Activated T-helper 1 cell treated with anti-CD3 and anti-CD28 coated beads, Interleukin-2, amount 50 U/mL, for 16 hours (primary cell): ENCODE measurements at regions not wholly inside any gene's neighbourhood (a gene's known extent, or its start where the extent isn't known, plus 50 kb on each side); places are given as distances from the start of the nearest gene placed in this dataset.

Experiments
- DNase-seq, 2 donors: peaks; one replicate each; pipeline ENCODE4 v3.0.0-alpha.2; 2020; ENCODE audit warnings: low read depth in 1 of 2, low spot score in 1 of 2

DNA sequence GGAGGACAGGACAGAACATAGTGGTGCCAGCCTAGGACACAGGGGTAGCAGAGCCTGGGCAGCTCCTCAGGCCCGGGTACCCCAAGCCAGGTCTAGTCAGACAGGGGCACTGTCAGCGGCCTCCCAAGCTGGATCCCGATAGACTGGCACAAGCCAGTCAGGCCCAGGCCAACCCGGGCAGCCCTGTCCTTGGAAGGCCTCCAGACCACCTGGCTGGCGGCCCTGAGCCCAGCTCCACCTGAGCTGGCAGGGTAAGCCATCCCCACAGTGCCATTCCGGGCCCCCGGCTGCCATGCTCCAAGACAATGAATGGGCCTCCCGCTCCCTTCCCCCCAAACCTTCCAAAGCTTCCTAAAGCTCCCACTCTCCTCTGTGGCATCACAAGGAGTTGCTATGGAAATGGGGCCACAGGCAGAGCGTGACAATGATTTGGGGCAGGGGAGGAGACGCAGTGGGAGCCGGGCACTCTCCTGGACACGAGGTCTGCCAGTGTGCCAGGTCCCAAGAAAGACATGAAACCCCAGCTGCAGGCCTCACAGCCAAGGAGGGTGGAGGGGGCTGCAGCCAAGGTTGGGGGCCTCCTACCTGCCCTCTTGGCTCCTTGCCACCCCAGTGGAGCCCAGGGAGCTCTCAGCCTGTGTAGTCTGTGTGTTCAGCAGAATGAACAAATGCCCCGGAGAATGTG, 165.6 kb upstream of the LINGO1 start:
- DNase-seq, result no peak

DNA sequence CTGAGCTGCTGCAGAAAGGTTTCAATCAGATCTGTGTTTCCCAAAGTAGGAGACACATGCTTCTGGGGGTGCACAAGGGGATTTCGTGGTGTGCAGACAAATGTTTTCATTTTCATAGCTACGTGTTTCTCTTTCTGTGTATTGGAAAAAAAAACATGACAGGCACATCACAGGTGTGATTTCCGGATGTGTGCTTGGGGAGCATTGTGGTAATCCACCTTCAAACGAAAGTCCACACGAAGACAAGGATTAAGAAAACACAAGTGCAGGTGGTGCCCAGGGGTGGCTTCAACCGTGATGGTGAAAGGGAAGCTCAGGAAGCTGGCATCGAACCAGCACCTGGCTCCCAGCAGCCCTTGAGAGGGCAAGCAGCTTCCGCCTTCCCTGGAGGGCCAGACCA, 164.6 kb upstream of the LINGO1 start:
- no peak for DNase-seq

DNA sequence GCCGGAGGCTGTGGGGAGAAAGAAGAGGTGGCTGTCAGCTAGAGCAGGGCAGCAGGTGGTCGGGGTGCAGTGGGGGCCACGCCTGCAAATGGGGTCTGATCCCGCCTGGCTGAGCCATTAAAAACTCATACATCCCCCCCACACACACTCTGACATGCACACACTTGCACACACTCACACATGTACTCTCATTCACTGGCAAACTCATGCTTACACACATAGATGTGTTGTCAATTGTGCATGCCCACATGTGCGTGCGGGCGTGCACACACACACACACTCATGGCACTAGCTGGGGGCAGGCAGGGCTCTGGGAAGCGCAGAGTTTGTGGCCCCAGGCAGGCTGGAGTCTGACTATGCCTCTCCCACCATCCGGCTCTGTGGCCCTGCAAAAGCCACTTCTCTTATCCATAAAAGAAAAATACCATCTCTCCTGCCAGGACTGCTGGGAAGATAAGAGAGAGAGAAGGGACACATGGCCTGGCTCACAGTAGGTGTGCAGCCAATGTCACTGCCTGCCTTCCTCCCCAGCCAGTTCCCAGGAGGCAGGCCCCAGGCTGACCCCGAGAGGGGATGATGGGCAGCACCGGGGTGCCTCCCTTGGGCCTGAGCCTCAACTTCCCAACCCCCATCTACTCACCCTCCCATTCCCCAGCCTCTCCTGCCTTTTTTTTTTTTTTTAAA, 163.5 kb upstream of the LINGO1 start:
- DNase-seq, result no peak

DNA sequence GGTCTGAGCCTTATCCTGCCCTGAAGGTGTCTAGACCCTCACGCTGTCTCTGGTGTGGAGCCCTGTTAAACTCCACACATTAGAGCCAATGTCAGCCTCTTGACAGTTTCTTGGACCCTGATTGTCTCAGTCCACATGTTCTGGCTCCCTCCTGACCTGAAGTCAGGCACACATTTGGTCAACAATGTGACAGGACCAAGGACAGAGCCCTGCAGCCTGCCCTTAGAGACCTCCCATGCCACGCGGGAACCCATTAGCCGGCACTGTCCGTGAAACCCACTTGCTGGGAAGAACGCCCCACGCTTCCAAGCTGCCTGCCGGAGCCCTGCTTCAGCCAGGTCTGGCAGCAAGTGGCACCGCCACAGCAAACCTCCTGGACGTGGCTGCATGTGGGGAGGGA, 162.7 kb upstream of the LINGO1 start:
- no peak for DNase-seq

DNA sequence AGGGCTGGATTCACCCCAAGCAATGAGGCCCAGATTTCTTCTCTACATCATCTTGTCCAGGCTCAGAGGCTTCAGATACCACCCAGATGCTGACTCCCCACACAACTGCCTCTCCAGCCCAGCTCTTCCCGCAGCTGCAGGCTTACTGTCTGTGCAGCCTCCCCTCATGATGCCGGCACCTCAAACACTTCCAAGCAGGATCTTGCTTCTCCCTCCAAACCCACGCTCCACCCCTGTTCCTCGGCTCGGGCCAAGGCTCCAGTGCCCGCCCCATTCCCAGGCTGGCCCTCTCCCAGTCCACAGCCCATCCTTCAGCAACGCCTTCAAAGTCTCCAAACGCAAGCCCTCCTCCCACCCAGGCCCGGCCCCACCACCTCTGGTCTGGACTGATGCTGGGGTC, 159.2 kb upstream of the LINGO1 start:
- DNase-seq, result no peak

DNA sequence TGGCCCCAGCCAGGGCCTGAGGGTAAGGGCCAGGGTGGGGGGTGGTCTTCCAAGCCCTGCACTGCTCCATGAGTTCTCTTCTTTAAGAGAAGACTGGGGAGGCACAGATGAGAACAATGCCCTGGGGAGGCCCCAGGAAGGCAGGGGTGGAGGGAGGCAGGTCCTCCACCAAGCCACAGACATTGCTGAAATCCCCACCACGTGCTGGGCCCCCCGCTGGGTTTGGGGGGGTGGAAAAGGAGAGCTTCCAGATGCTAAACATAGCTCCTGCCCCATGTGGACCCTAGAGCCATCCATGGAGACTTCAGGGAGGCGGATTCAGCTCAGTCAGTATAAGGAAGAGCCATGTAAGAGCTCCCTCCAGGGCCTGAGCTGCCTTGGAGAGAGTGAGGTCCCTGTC, 157.8 kb upstream of the LINGO1 start:
- DNase-seq, result no peak

DNA sequence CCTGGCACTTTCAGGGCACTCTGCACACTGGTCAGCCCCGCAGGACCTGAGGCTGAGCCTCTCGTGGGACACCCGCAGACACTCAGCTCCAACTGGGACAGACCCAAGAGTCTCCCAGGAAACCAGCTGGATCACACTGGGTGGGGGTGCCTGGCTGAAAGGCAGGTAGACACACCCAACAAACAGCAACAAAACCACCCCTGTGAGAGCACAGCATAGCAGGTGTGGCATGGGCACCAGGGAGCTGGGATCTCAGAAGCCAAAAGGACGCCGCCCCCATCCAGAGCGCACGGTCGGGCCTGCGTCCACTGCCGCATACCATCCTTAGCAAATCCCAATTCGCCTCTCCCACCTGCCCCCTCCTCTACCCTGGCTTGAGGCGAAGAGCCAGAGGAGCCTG, 154.2 kb upstream of the LINGO1 start:
- no peak for DNase-seq

DNA sequence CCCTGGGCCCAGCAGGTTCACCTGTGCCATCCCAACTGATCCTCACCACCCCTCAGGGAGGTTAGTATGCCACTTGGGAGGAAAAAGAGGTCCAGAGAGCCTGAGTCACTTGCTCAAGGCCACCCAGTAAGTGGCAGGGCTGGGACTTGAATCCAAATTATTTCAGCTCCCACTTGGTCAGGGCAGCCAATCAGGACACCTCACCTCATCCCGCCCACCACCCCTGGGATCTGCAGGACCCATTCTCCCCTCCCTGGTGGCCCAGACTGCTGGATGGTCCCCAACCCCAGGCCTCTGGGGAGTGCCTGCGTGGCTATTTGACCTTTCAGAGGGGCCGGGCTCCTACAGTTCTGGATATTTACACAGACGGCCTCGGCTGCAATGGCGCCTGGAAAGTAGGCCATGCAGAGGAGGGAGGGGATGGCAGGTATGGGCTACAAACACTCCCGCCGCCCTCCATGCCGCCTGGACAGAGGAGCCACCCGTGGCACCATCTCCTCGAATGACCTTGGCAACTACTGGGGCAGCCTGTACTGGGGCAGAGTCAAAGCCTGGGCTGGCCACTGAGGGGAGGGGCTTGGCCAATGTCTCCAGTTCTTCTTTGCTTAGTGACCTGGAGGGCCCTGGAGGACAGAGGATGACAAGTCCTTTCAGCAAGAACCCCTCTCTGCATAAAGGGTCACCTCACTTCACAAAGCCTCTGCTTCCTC, 153.6 kb upstream of the LINGO1 start:
- DNase-seq, result no peak

DNA sequence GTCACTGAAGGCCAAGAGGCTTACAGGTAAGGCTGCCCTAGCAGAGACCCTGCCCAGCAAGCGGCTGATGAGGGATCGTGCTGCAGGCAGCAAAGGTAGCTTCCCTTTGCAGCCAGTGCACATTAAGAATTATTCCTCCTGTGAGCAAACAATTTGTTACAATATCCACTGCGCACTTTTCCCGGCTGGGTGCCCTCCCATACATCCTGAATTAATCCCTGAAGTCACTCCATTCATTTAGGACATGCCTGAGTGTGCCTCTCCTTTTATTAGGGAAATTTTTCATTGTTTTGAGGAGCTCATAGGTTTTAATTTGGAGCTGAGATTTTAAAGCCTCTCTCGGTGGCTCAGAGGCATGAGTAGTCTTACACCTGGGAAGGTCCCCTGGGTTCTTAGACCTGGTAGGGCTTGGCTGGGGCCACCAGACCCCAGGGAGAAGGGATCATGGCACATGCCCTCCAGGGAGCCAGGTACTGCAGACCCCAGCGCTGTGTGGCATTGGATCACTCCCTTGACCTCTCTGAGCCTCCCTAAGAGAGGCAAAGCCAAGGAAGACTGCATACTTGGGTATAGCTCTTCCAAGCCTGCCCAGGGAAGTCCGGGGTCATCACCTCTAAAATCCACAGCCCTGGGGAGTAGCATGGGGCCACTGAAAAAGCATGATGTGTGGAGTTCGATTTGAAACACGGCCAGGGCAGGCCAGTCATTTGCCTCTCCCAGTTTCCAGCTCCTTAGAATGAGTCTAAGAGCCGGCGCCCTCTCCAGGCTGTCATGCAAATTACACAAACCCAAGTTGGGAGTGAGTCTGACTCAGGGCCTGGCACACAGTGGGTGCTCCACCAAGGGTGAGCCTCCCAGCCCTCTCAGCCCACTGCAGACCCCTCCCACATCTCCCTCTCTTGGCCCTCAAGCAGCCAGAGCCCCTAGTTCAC, 151.9 kb upstream of the LINGO1 start:
- DNase-seq, result no peak

DNA sequence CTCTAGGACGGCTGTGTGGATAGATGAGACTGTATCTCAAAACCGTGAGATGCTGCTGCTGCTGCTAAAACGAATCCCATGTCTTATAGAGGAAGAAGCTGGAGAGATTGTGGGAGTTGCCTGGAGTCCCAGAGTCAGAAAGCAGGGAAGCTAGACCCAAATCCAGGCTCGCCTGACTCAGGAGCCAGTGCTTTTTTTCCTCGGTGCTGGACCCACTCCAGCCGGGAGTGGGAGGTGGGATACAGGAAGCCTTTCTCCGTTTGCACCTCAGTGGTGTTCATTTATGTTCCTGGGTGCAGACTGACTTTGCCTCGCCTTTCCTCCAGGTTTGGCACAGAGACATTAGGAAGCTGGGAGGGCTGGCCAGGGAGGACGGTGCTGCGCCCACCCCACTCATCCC, 150.9 kb upstream of the LINGO1 start:
- no peak for DNase-seq

DNA sequence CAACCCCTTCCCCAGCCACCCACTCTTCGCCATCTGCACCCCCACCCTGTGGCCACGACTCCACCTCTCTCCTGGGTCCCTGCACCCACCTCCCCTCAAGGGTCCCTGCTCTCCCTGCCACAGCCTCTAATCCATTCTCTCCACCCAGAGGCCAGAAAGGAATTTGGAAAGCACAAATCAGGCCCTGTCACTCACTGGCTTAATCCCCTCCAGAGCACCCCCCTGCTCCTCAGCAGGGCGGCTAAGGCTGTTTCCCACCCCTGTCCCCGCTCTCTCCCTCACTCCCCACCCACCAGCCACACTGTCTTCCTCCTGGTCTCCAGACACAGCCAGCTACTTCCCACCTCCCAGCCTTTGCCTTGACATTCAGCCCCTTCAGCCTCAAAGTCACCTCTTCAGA, 150.0 kb upstream of the LINGO1 start:
- DNase-seq, result no peak

DNA sequence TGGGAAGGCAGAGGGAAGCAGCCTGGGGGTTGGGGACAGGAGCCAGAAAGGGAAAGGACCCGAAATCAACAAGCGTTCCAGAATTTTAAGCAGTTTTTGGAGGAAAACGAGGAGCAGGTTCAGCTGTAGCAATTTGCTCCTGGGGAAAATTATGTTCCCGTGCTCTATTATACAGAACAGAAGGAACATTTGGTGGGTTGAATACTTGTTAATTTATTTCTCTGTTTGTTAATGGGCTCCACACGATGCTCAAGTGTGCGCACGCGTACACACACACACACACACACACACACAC, 149.2 kb upstream of the LINGO1 start:
- no peak for DNase-seq

DNA sequence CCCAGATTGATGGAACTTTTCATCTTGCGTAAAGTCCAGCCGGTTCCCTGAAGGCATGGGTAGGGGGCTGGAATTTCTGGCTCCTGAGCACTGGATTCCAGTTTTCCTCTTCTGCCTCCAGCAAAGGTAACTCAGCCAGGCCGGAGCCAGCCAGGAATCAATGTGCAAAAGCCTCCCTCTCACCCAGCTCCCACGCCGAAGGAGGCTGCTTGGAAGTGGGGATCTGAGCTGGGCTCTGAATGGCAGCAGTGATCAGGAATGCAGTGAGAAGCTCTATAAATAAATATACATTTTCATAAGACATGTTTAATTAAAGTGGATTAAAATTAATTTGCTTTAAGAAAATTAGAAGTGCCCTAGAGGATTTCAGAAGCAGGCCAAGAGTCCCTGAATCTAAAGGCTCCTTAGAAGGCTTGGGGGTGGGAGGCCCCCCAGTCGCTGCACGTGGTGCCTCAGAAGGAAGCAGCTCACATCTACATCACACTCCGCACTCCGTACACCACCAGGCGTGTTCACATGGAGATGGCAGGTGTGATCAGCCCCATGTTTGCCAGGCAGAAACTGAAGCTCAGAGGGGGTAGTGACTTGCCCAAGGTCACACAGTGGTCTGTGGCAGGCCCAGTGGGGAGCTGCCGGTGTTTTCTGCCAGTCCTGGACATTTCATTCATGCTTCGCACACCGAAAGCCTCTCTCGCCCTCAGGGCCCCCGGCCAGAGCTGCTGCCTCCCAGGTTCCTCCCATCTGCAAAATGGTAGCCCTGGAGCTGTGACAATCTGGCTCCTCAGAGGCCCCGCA, 148.6 kb upstream of the LINGO1 start:
- no peak for DNase-seq

DNA sequence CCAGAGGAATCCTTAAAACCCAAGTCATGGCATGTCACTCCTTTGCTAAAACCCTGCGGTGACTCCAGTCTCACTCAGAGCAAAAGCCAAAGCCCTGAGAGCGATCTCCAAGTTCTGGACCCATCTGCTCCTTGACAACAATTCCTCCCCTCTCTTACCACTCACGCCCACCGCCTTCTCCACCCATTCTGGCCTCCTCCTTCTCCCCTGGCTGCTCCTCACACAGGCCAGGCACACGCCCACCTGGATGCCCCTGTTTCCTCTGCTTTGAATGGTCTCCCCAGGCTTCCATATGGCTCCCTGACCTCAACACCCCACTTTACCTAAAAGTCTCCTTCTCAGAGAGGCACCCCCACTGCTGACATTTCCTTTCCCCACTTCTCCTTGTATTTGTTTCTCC, 146.1 kb upstream of the LINGO1 start:
- DNase-seq, result no peak

DNA sequence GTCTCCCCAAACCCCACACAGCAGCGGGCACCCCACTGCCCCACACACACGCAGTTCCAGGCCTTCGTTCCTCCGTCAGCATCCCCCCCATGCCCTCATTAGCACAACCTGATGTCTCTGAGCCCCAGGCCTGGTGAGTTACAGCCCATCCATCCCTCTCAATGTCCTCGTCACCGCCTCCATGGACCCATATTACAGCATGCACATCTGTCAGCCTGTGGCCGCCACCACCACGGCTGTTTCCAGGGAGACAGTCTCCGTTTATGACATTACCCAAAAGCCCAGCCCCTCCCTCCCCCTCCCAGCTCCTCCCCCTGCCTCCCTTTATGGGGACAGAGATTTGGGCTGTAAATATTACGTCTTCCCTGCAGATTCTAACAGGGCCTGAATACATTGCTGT, 143.1 kb upstream of the LINGO1 start:
- no peak for DNase-seq

DNA sequence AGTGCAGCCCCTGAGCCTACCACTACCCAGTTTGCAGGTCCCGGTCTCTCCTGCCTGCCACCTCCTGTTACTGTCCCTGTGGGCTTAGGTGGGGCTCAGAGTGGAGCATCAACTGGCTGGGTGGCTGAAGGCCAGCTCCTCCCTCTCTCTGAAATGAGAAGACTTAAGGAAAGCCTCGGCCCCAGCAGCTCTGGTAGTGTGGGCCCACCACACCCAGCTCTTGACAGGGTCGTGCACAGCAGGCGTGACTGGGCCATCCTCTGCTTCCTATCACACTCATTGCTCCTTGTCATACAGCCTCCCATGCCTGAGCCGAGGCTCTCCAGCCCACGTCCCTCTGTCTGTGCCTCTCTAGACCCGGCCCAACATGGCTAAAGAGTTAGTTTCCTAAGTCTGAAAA, 142.7 kb upstream of the LINGO1 start:
- DNase-seq, result no peak

DNA sequence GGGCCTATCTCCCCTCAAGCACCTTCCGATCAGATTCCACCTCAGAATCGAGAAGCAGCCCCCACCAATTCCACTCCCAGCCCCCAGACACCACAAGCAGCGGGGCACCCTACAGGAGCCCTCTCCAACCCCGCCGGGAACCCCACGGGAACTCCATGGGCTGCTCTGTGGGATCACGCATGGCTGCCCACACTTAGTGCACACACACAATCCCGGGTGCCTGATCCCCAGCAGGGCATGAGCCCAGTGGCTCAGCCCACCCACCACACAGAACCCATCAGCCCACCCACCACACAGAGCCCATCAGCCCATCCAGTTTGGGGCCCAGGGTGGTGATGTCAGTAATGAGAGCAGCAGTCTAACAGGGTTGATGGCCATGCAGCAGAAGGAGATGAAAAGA, 141.6 kb upstream of the LINGO1 start:
- DNase-seq, result no peak

DNA sequence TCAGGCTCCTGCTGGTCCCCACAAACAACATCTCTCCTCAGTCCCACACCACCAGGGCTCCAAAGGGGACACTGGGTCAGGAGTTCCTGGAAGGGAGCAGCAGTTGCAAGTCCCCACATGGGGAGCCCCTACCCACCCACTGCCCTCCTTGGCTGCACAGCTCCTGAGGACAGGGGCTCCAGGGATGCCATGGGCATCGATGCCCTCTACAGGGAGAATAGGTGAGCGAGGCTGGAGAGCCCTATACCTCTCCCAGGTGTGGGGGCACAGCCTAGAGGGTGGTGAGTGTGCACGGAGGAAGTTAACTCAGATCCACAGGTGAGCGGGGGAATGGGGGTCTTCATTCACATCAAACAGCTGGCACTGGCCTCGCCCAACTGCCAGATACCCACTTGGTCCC, 141.2 kb upstream of the LINGO1 start:
- no peak for DNase-seq

DNA sequence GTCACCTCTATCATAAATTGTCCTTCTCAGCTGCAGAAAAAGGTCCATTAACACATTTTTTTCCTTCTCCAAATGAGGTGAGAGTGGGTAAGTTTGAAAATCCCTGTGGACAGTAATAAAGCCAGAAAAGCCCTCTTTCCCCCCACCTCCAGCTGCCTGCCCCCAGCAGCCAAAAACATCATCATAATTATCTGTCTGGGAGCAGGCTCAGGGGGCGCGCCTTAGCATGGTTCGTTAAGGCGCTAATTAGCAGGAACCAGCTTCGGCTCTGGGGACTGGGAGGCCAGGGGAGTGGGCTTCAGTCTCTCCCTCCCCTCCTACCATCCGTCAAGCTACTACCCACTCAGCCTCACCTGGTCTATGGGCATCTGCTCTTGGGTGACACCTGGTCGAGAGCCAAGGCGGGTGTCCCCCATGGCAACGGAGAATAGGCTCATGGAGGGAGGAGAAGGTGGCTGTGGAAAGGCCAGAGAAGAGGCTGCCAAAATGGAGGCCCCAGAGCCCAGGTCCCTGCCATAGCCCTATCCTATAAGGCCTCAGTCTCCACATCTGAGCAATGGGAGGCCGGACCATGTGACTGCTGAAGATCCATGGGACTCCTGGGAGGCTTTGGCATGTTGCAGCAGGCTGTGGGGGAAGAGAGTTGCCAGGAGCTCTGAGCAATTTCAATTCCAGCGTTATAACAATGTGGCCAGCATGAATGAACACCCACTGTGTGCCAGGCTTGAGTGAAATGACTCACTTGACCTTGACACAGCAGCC, 140.1 kb upstream of the LINGO1 start:
- DNase-seq, result no peak

DNA sequence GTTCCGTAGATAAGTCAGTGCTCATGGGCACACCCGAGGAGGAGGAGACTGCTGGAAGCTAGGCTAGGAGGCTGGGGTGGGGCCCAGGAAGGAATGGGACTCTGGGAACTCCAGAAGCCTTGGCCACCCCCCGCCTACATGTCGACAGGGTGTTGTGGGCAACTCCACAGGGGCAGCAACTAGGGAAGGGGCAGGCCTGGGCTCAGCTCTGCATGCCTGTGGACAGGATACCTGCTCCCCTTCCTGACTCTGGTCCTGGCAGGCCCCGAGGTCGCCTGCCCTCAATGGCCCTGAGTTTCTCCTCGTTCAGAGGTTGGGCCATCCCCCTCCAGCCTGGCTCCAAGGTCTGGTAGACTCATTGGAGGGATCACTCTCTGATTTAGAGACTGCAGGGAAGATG, 138.9 kb upstream of the LINGO1 start:
- no peak for DNase-seq
